ENCODE measurements at regions not wholly inside any gene's neighbourhood (a gene's known extent, or its start where the extent isn't known, plus 50 kb on each side); places are given as distances from the start of the nearest gene placed in this dataset.

GRCh38 chr3:8416965-8417364, 84.7 kb upstream of the LMCD1 start:
- H3K9me3 Mint-ChIP-seq = no peaks in the 10 kb centered on the region
- H3K27ac Mint-ChIP-seq = no peak overlapping the region
- no peak for TF ChIP-seq CTCF (IDR thresholded peaks at IDR 0.05; ENCODE audit: unreplicated experiment)
- no peak overlapping the region for H3K4me3 Mint-ChIP-seq
- DNase-seq (ENCODE audit: low spot score in 2 of 2, unreplicated experiment in 2 of 2) = no peak
- no peaks in the 10 kb centered on the region for H3K36me3 Mint-ChIP-seq
- peaks cover 4% of the 10 kb centered on the region for H3K4me1 Mint-ChIP-seq
- H3K27me3 Mint-ChIP-seq (ENCODE audit: low read depth) = no peaks in the 10 kb centered on the region

GRCh38 chr3:8420612-8421011, 81.0 kb upstream of the LMCD1 start:
- H3K36me3 Mint-ChIP-seq = peaks cover 6% of the 10 kb centered on the region
- TF ChIP-seq CTCF (IDR thresholded peaks at IDR 0.05; ENCODE audit: unreplicated experiment) = no peak
- no peak overlapping the region for H3K27ac Mint-ChIP-seq

GRCh38 chr3:8421267-8421666, 80.4 kb upstream of the LMCD1 start:
- no peak overlapping the region for H3K4me3 Mint-ChIP-seq
- no peak for TF ChIP-seq CTCF (IDR thresholded peaks at IDR 0.05; ENCODE audit: unreplicated experiment)
- no peak for DNase-seq (ENCODE audit: low spot score in 2 of 2, unreplicated experiment in 2 of 2)
- H3K27ac Mint-ChIP-seq = no peak overlapping the region
- H3K4me1 Mint-ChIP-seq = peaks cover 3% of the 10 kb centered on the region
- peaks cover 6% of the 10 kb centered on the region for H3K36me3 Mint-ChIP-seq
- H3K27me3 Mint-ChIP-seq (ENCODE audit: low read depth) = no peaks in the 10 kb centered on the region
- peaks cover 11% of the 10 kb centered on the region for H3K9me3 Mint-ChIP-seq

More at GRCh38 chr3:8420612-8421011, 81.0 kb upstream of the LMCD1 start:
- H3K4me1 Mint-ChIP-seq = peaks cover 3% of the 10 kb centered on the region
- H3K9me3 Mint-ChIP-seq = peaks cover 11% of the 10 kb centered on the region
- H3K27me3 Mint-ChIP-seq (ENCODE audit: low read depth) = no peaks in the 10 kb centered on the region
- no peak overlapping the region for H3K4me3 Mint-ChIP-seq
- no peak for DNase-seq (ENCODE audit: low spot score in 2 of 2, unreplicated experiment in 2 of 2)

GRCh38 chr3:8421711-8422110, 79.9 kb upstream of the LMCD1 start:
- peaks cover 11% of the 10 kb centered on the region for H3K9me3 Mint-ChIP-seq
- H3K4me1 Mint-ChIP-seq = peaks cover 3% of the 10 kb centered on the region
- H3K27ac Mint-ChIP-seq = no peak overlapping the region
- H3K4me3 Mint-ChIP-seq = no peak overlapping the region
- TF ChIP-seq CTCF (IDR thresholded peaks at IDR 0.05; ENCODE audit: unreplicated experiment) = no peak
- no peaks in the 10 kb centered on the region for H3K27me3 Mint-ChIP-seq (ENCODE audit: low read depth)
- no peak for DNase-seq (ENCODE audit: low spot score in 2 of 2, unreplicated experiment in 2 of 2)
- peaks cover 6% of the 10 kb centered on the region for H3K36me3 Mint-ChIP-seq

GRCh38 chr3:8423307-8423706, 78.3 kb upstream of the LMCD1 start:
- Mint-ChIP-seq H3K27me3 (ENCODE audit: low read depth) (no peaks in the 10 kb centered on the region), H3K9me3 (peaks cover 11% of the 10 kb centered on the region), H3K4me1 (no peaks in the 10 kb centered on the region), H3K27ac (no peak overlapping the region), H3K4me3 (no peak overlapping the region), H3K36me3 (peaks cover 6% of the 10 kb centered on the region)
- DNase-seq (ENCODE audit: low spot score in 2 of 2, unreplicated experiment in 2 of 2) = no peak
- TF ChIP-seq CTCF (IDR thresholded peaks at IDR 0.05; ENCODE audit: unreplicated experiment) = no peak

- TF ChIP-seq CTCF (IDR thresholded peaks at IDR 0.05; ENCODE audit: unreplicated experiment) = no peak
- Mint-ChIP-seq H3K9me3 (peaks cover 11% of the 10 kb centered on the region), H3K27me3 (ENCODE audit: low read depth) (no peaks in the 10 kb centered on the region), H3K4me1 (no peaks in the 10 kb centered on the region), H3K27ac (no peak overlapping the region), H3K4me3 (no peak overlapping the region), H3K36me3 (peaks cover 6% of the 10 kb centered on the region)
- no peak for DNase-seq (ENCODE audit: low spot score in 2 of 2, unreplicated experiment in 2 of 2)
Measured at GRCh38 chr3:8424281-8424680, 77.3 kb upstream of the LMCD1 start.

Measured in mesothelial cell of epicardium (in vitro differentiated cells).